Panc1 (cell line): ENCODE measurements at regions not wholly inside any gene's neighbourhood (a gene's known extent, or its start where the extent isn't known, plus 50 kb on each side); places are given as distances from the start of the nearest gene placed in this dataset.
"Not testable (repeated sequence)": the region's sequence is repeated elsewhere in the genome, so short reads cannot be mapped to it uniquely, and the experiment has no call there.

ENCODE experiments used
- POLR2AphosphoS5 ChIP-seq: IDR thresholded peaks from 2 replicates; pipeline ENCODE4 v1.6.1; 2012; ENCODE audit warnings: mild to moderate bottlenecking, low read depth, low read length, moderate library complexity
- SIN3A ChIP-seq: IDR thresholded peaks from 2 replicates; pipeline ENCODE4 v1.6.1; 2012; ENCODE audit warnings: low read depth, mild to moderate bottlenecking, low read length, moderate library complexity, borderline replicate concordance; ENCODE audit not compliant: insufficient read depth
- TCF7L2 ChIP-seq: IDR thresholded peaks from 2 replicates; pipeline ENCODE4 v1.6.1; 2011; ENCODE audit warnings: mild to moderate bottlenecking, low read depth, low read length, inconsistent platforms
- TF ChIP-seq, protein P1 (sequence below): fragments of 450-650 bp; IDR thresholded peaks from 2 replicates; pipeline ENCODE4 v1.5.1; 2017; ENCODE audit warnings: mild to moderate bottlenecking
- TF ChIP-seq, protein P2 (sequence below), 2 experiments: IDR thresholded peaks; 2 replicates each; pipeline ENCODE4 v1.6.1; 2011 to 2012; ENCODE audit warnings: low read depth in 2 of 2, control low read depth in 1 of 2, low read length in 1 of 2, mild to moderate bottlenecking in 1 of 2, moderate library complexity in 1 of 2; ENCODE audit not compliant: insufficient read depth in 1 of 2

DNA sequence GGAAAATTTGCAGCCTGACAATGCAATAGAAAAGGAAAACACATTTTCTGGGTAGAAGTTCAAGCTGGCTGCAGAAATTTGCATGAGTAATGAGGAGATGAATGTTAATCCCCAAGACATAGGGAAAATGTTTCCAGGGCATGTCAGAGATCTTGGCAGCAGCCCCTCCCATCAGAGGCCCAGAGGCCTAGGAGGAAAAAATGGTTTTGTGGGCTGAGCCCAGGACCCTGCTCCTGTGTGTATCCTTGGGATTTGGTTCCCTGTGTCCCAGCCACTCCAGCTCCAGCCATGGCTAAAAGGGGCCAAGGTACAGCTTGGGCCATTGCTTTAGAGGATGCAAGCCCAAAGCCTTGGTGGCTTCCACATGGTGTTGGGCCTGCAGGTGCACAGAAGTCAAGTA is 115.4 kb downstream of the PRDM13 start:
- TF ChIP-seq, protein P1, sequence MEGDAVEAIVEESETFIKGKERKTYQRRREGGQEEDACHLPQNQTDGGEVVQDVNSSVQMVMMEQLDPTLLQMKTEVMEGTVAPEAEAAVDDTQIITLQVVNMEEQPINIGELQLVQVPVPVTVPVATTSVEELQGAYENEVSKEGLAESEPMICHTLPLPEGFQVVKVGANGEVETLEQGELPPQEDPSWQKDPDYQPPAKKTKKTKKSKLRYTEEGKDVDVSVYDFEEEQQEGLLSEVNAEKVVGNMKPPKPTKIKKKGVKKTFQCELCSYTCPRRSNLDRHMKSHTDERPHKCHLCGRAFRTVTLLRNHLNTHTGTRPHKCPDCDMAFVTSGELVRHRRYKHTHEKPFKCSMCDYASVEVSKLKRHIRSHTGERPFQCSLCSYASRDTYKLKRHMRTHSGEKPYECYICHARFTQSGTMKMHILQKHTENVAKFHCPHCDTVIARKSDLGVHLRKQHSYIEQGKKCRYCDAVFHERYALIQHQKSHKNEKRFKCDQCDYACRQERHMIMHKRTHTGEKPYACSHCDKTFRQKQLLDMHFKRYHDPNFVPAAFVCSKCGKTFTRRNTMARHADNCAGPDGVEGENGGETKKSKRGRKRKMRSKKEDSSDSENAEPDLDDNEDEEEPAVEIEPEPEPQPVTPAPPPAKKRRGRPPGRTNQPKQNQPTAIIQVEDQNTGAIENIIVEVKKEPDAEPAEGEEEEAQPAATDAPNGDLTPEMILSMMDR: not testable (repeated sequence)
- not testable (repeated sequence) for TF ChIP-seq TCF7L2, SIN3A, POLR2AphosphoS5
- TF ChIP-seq, protein P2, sequence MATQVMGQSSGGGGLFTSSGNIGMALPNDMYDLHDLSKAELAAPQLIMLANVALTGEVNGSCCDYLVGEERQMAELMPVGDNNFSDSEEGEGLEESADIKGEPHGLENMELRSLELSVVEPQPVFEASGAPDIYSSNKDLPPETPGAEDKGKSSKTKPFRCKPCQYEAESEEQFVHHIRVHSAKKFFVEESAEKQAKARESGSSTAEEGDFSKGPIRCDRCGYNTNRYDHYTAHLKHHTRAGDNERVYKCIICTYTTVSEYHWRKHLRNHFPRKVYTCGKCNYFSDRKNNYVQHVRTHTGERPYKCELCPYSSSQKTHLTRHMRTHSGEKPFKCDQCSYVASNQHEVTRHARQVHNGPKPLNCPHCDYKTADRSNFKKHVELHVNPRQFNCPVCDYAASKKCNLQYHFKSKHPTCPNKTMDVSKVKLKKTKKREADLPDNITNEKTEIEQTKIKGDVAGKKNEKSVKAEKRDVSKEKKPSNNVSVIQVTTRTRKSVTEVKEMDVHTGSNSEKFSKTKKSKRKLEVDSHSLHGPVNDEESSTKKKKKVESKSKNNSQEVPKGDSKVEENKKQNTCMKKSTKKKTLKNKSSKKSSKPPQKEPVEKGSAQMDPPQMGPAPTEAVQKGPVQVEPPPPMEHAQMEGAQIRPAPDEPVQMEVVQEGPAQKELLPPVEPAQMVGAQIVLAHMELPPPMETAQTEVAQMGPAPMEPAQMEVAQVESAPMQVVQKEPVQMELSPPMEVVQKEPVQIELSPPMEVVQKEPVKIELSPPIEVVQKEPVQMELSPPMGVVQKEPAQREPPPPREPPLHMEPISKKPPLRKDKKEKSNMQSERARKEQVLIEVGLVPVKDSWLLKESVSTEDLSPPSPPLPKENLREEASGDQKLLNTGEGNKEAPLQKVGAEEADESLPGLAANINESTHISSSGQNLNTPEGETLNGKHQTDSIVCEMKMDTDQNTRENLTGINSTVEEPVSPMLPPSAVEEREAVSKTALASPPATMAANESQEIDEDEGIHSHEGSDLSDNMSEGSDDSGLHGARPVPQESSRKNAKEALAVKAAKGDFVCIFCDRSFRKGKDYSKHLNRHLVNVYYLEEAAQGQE (IDR thresholded peaks at IDR 0.05; ENCODE audit: insufficient read depth in 1 of 2, low read depth in 2 of 2, low read length in 1 of 2): not testable (repeated sequence)
